Activated CD8-positive, alpha-beta memory T cell treated with anti-CD3 and anti-CD28 coated beads for 48 hours (primary cell): ENCODE measurements at regions not wholly inside any gene's neighbourhood (a gene's known extent, or its start where the extent isn't known, plus 50 kb on each side); places are given as distances from the start of the nearest gene placed in this dataset.
"Not testable (repeated sequence)": the region's sequence is repeated elsewhere in the genome, so short reads cannot be mapped to it uniquely, and the experiment has no call there.

Source experiments
- DNase-seq, 3 experiments: peaks; one replicate each; pipeline ENCODE4 v3.0.0-alpha.2; 2020; ENCODE audit warnings: low read depth in 2 of 3, low spot score in 2 of 3

- DNase-seq: no peak
Observed at GRCh38 chr9:109974143-109974917, 194.3 kb downstream of the PALM2AKAP2 start.

DNA sequence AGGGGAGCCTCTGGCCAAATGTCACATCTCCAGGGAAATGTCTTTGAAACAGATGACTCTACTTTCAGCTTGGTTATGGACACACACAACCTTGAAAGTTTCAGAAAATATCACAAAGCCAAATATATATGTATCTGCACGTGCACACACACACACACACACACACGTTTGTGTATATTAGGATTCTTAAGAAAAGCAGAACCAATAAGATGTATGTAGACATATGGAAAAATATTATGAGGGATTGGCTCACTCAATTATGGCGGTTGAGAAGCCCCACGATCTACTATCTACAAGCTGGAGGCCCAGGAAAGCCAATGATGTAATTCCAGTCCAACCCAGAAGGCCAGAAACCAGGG is 194.9 kb downstream of the PALM2AKAP2 start:
- no peak for DNase-seq

DNA sequence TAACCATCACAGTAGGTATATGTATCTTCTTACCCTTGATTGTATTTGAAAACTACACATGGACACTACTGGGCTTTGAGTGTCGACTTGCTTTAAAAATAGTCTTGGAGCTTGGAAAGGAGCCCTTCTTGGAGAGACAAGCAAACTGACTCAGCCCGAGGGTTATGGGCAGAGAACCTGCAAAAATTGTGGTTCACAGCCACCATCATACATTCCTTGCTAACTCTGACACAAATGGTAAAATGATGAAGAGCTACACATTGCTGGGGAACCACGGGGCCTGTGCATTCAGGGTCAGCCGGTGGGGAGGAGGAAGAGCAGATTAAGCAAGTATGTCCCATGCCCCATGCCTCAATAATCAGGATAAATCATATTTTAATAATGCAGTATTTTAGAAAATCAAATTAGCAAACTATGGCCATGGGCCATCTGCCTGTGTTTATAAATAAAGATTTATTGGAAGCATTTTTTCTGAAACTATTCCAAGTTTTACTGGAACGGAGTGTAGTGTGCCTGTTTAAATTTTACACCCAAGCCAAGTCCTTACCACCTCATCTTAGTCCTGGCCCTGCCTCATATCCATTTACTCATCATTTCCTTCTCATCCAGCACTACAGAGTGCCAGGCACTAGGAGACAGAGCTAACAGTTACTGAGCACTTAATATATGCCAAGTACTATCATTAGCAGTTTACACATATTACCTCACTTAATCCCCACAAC is 195.7 kb downstream of the PALM2AKAP2 start:
- no peak for DNase-seq

DNA sequence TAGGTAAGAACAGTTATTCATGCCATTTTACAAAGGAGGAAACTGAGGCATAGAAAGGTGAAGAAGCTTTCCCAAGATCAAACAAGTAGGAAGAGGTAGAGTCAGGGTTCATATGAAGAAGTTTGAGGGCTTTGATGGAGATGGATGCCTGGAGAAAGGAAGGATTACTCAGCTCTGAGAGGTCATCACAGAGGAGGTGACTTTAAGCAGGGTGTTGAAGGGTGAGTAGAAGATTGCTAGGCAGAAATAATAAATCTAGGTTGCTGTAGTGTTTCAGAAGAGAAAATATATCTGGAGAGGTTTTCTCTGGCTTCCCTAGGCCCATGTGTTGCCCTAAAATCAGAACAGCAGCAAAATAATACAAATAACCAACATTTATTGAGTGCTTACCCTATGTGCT is 196.3 kb downstream of the PALM2AKAP2 start:
- no peak for DNase-seq

GRCh38 chr9:109977521-109977920 is 197.5 kb downstream of the PALM2AKAP2 start:
- DNase-seq: no peak

DNA sequence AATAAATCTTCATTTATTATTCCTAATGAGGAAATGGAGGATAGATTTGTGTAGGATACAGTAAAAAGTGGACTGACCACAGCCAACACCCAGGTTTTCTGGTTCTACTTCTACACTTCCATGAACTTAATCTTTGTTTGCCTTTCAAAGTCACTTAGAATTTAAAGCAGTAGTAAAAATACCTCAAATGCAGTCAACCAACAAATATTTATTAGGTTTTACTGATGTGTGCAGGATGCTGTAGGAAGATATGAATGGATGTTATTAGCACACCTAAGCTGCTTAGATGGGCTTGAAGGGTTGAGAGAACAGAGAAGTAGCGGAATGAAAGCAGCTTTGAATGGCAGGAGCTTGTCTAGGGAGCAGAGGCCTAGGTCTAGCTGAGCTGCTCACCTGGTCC is 201.1 kb downstream of the PALM2AKAP2 start:
- DNase-seq: no peak

GRCh38 chr9:109986521-109986991 is 206.6 kb downstream of the PALM2AKAP2 start:
- no peak for DNase-seq

- no peak for DNase-seq
Observed at GRCh38 chr9:109989296-109989695, 209.3 kb downstream of the PALM2AKAP2 start.

DNA sequence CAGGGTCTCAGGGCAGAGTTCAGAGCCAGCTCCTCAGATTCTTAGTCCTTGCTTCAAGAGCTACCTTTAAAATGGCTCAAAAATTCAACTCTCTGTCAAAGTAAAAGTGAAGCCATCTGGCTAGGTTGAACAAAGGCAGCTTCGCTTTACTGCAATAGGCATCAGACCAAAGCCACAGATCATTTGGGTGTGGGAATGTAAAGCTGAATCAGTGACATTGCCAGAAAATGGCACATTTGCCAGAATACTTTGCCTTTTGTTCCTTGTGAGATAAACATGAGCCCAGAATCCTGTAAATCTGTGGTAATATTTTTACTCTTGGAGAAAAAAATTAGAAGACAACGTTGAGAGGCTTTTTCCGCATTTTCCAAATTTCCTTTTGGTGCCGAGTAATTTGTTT is 210.5 kb downstream of the PALM2AKAP2 start:
- DNase-seq: no peak

DNA sequence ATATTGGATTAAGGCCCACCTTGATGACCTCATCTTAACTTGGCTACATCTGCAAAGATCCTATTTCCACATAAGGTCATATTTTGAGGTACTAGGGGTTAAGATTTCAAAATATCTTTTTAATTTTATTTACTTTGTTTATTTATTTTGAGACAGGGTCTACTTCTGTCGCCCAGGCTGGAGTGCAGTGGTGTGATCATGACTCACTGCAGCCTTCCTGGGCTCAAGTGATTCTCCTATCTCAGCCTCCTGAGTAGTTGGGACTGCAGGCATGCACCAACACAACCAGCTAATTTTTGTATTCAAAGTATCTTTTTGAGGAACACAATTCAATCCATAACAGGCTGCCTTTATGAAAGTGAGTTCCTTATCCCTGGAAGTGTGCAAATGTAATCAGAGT is 212.3 kb downstream of the PALM2AKAP2 start:
- DNase-seq: no peak

DNA sequence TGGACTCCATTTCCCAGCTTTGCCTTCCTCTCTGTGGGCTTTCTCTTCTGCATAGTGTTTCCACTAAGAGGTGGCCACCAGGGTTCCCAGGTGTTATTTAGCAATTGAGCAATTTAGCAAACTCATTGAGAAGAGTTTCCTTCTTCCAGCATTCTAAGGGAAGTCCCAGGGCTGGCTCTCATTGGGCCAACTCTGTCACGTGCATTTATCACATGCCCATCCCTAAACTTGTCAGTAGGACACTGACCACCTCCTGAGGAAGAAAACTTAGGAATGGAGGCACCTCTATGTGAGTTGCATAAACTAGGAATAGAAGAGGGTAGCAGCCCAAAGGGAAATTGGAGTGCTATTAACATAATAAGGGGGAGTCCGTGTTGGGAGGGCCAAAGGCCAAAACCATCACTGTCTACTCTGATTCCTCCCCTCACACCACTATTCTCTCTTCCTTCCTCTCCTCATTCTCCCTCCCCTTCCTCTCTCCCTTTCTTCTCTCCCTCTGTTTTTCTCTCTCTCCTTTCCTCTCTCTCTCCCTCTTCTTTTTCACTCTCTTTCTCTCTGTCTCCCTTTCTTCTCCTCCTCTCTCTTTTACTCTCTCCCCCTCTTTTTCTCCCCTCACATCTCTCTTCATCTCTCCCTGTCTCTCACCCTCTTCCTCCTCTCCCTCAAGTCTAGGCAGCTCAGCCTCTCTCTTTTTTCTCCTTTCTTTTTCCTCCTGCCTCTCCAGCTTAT is 213.4 kb downstream of the PALM2AKAP2 start:
- no peak for DNase-seq

DNA sequence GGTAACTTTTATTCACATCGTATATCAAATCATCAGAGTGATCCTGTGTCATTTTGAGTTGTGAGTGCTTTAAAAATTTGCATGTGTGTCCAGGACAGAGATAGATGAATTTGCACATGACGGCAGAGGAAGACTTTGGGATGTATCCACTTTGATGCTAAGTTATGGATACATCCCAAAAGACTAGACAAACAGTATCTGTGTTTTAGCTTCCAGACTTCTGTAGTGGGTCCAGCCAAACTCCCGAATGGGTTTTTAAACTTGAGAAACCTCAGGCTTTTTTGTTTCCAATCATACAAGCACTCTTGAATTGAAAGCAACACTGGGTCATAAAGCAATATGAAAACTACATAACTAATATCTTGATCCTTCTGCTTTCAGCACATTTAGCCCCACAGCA is 213.8 kb downstream of the C9orf152 start:
- DNase-seq: no peak

GRCh38 chr9:109996936-109997580 is 210.9 kb downstream of the C9orf152 start:
- DNase-seq: no peak

DNA sequence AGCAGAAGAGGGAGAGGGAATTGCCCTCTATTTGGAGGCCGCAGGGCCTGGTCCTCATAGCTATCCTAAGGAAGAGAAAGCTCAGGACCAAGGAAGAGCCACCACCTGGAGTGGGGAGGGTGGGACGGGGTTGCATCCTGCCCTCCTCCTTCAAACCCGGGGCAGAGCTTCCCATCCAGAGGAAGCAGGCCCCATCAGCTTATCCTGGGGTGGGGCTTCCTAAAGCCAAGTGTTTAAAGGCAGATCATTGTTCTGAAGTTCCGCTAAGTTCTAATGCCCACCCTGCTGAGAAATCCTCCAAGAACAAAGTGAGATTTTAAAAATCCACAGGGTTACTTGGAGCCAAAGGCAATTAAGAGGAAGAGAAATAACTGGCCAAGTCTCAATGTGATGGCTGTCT is 210.3 kb downstream of the C9orf152 start:
- no peak for DNase-seq

DNA sequence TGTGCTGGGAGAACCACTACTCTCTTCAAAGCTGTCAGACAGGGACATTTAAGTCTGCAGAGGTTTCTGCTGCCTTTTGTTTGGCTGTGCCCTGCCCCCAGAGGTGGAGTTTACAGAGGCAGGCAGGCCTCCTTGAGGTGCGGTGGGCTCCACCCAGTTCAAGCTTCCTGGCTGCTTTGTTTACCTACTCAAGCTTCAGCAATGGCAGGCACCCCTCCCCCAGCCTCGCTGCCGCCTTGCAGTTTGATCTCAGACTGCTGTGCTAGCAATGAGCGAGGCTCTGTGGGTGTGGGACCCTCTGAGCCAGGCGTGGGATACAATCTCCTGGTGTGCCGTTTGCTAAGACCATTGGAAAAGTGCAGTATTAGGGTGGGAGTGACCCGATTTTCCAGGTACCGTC is 202.4 kb downstream of the C9orf152 start:
- DNase-seq: not testable (repeated sequence)

DNA sequence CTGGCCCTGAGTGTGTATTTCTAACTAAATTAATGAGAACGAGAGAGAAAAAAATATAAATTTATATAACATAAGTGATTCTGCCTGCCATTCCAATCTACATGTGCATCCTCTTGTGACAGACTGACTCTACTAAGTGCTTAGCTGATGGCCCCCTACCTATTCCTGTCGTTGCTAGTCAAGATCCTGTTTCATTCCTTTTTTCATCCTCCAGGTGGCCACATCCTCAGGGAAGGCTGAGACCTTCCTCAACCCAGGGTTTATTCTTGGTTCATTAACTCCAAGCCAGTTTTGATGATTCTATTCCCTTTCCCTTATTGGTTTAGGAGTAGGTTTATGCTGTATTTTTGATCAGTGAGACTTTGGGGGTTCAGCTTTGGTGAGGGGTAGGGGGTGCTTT is 201.3 kb downstream of the C9orf152 start:
- no peak for DNase-seq

GRCh38 chr9:110007477-110008270 is 200.3 kb downstream of the C9orf152 start:
- DNase-seq: no peak

GRCh38 chr9:110008663-110009062 is 199.3 kb downstream of the C9orf152 start:
- DNase-seq: no peak

- no peak for DNase-seq
Observed at GRCh38 chr9:110011628-110012320, 196.2 kb downstream of the C9orf152 start.

- DNase-seq: no peak
Observed at GRCh38 chr9:110013064-110013463, 194.9 kb downstream of the C9orf152 start.
